NCI-H1694 treated with DMSO at 0.1 percent for 48 hours (cell line): ENCODE measurements at regions not wholly inside any gene's neighbourhood (a gene's known extent, or its start where the extent isn't known, plus 50 kb on each side); places are given as distances from the start of the nearest gene placed in this dataset.

Source experiments
- DNase-seq: peaks from one replicate; lab custom pipeline; 2025; lab: John Stamatoyannopoulos, UW

DNA sequence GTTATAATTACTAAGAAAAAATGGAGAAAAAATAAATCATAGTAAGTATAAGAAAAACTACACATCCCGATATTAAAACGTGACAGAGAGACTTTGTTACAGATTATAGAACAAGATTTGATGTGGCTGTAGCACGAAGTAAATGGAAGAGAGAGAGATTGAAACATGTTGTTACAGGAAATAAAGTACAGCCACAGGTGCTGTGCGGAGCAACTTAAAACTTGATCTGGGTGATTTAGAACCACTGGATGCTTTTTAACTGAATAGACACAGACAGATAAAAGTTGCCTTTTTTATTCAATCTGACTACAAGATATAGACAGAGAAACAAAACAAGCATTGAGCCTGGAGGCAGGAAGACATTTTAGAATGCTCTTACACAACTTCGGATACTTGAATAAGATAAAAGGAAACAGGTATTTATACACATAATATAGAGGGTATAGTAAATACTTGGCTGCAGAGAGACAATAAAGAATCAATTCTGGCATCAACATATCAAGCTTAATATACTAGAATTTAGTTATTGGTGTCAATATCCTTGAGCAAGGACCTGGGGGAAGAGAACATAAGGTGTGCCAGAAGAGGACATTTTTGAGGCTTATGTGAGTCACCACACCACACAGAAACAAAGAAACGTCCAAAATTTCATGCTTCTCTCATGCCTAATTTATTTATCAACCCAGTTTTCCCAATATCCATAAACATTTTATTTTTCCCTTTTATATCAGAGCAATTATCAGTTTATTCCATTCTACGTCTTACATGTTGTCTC lies 548.5 kb downstream of the SLITRK1 start:
- DNase-seq, result no peak

DNA sequence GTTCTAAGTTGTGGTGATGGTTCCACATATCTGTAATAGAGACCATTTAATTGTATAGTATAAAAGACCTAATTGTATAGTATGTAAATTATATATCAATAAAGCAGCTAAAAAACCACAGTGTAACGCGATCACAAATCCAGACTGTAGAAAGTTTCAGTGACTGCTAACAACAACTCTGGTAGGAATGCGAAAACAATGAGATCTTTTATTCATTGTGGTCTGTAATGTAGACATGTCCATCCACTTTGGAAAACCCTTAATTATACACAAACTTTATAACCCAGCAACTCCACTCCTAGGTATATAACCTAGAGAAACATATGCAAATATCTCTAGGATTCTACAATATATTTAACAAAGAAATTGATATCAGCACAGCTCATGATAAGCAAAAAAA lies 549.5 kb downstream of the SLITRK1 start:
- no peak for DNase-seq

DNA sequence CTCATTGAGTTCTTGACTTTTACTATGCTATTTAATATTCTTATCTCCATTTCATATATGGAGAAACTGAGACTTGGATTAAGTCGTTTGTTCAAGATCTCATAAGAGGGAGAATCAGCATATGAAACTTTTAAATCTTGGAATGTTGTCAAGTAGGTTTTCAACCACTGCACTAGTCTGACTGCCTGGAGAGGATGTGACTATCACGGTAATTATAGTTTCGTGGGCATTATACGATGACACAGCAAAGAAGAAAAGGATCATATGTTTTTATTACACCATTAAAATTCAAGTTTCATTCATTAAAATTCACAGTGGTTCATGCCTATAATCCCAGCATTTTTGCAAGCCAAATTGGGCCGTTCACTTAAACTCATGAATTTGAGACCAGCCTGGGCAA lies 555.2 kb downstream of the SLITRK1 start:
- no peak for DNase-seq

DNA sequence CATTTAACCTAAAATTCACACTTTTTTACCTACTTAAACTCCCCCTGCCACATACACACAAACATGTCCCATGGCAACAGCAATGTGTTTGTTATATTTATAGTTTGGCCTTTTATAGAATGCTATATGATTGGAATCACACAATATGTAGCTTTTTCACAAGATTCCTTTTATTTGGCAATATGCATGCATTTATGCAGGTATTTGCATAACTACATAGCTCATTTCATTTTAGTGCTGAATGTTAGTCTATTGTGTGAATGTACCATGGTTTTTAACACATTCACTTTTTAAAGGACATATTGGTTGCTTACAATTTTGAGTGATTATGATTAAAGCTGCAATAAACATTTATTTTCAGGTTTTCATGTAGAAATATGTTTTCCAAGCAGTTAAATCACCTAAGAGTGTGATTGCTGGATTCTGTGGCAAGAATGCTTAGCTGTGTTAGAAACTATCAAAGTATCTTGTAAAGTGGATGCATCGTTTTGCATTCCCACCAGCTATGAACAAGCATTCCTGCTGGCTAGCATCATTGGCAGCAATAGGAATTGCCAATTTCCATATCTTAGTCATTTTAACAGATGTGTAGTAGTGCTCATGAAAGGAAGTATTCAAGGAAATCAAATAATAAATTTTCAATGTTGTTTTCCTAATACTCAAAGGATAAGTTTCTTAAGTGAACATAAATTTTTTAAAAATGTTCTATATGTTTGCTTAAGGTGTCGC lies 557.0 kb downstream of the SLITRK1 start:
- no peak for DNase-seq

DNA sequence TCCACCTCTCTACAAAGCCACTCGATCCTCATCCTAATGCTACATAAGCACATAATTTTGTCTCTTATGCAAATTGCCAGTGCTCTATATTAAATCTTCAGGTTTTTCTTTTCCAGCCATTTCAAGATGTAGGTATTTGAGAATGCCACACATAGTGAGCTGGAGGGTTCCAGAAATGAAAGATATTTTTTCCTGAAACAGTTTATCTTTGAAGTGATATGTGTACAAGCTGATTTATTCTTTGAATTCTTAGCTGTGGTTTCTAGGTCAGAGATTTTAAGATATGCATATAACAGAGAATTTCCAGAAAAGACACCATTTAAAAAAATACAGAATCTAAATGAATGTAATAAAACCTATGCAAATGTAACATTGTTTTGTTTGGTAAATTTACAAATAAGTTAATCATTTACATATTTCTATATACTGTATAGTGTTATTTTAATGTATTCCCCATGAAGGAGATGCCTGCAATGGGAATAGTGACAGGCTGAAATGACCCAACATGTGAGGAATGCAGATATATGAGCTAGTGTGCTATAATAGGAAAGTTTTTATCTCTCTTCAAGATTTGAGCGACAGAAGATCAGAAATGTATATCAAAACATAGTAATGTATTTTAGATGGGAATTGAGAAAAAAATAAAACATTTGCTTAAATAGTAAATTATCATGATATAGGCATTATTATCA lies 570.2 kb downstream of the SLITRK1 start:
- DNase-seq, result no peak

DNA sequence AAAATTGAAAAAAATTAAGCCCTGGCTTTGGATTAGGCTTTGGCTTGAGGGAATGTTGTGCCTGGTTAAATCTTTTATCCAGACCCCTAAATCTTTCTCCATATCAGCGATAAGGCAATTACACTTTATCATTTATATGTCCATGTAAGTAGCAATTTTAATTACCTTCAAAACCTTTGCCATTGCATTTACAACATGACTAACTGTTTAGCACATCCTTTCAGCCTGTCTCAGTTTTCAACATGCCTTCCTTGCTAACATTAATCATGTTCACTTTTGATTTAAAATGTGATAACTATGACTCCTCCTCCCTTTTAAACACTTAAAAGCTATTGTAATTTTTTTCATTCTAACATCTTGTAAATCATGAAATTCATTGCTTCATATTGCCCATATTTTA lies 583.7 kb downstream of the SLITRK1 start:
- no peak for DNase-seq

DNA sequence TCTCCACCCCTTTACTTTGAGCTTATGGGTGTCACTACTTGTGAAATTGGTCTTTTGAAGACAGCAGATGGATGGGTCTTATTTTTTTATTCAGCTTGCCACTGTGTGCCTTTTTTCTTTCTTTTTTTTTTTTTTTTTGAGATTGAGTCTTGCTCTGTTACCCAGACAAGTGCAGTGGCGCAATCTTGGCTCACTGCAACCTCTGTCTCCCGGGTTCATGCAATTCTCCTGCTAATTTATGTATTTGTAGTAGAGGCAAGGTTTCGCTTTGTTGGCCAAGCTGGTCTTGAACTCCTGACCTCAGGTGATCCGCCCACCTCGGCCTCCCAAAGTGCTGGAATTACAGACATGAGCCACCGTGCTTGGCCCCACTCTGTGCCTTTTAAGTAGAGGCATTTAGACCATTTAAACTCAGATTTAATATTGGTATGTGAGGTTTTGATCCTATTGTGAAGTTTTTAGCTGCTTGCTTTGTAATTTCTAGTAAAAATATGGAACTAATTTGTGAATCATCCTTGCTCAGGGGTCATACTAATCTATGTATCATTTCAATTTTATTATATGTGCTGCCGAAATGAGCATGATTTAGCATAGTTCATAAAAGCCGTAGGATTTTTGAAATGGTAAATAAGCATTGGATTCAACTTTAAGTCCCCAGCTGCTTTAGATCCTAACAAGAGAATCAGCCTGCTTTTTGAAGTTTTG lies 584.5 kb downstream of the SLITRK1 start:
- DNase-seq, result no peak

DNA sequence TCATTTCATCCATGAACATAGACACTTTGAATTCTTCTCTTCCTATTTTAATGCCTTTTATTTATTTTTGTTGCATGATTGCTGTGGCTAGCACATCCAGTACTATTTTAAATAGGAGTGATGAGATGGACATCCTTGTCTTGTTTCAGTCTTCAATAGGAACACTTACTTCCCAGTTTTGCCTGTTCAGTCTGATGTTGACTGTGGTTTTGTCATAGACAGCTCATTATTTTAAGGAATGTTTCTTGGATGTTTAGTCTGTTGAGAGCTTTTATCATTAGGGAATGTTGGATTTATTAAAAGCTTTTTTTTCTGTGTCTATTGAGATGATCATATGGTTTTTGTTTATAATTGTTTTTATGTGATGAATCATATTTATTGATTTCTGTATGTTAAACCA lies 586.6 kb downstream of the SLITRK1 start:
- no peak for DNase-seq

DNA sequence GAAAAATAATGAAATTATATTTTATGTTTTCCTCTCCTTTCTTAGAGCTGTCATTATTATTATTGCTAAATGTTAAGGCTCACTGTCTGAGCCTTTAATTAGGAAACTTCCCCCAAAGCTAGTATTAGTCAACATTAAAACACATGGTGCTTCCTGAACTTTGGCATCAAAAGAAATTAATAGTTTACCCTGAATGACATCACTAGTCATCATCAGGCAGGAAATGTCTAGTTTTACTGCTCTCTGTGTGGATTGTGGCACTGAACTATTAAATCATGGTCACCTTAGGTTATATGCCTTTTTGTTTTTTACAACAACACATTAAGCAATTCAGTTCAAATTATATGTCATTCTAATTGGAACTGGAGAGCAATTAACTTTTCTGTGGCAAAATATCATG lies 595.5 kb downstream of the SLITRK1 start:
- DNase-seq, result no peak

DNA sequence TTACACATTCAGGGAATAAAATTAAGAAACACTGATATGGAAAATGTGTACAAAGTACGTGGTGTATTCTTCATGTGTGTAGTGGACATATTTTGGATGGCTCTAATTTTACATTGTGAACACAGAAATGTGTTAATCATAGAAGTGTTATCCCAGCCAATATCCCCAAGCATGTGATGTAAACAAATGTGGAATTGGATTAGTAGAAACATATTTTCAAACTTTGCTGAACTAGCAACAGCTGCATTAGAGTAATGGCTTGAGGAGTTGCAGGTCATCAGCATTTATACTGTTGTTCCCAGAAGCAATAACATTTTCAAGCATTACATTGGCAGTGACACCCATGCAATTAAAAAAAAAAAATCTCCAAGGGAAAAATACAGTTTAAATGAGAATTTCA lies 600.6 kb downstream of the SLITRK1 start:
- no peak for DNase-seq

DNA sequence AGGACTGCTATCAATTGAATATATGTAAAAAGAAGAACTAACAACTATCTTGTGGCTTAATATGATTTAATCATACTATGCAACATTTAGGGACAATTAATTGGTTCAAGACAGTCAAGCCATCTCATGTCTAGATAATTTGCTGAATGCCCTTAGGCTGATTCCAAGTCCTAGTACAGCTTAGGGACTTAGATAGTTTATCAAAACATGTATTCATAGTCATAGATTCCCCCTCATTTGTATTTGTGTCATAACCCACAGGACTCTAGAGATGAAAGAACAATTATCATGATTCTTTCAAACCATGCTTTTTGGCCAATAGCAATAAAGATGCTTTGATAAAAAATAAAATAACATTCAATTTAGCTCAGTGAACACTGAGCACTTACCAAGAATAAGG lies 607.6 kb downstream of the SLITRK1 start:
- no peak for DNase-seq

DNA sequence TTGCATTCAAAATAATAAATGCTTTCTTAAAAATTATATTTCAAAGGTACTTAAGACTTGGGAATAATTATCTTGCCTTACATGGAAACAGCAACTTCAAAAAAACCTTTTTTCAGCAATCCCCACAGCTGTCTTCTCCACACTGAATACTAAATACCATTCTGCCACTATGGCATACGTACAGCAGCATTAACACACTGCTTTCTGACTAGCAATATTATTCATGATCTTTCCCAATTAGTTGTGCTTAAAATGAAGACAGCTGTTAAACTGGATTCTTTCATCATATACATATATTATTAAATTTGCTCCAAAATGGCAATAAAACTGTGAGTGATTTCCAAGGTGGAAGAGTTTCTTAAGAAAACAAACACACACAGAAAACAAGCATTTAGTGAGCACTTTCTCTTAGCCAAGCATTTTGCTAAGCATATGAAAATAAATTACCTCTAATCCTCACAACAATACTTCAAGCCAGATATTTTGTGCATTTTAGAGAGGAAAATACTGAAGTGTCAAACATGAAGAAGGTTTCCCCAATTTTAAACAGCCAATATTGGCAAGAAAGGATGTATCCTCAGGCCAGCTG lies 609.5 kb downstream of the SLITRK1 start:
- no peak for DNase-seq

DNA sequence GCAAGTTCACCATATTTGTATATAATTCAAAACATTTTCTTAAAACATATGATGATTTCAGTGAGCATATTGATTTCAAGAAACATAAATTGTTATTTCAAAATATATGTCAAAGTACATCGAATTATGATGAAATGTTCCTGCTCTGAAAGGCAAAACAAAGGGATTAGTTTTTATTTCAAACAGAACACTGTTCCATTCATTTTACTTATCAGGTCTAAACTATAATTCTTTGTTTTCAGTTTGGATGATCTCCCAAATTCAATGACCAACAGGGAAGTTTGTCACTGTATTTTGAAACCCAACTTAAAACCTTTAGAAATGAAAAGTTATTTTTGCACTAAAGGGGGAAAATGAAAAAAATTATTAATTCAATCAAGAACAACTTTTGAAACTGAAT lies 610.2 kb downstream of the SLITRK1 start:
- no peak for DNase-seq

DNA sequence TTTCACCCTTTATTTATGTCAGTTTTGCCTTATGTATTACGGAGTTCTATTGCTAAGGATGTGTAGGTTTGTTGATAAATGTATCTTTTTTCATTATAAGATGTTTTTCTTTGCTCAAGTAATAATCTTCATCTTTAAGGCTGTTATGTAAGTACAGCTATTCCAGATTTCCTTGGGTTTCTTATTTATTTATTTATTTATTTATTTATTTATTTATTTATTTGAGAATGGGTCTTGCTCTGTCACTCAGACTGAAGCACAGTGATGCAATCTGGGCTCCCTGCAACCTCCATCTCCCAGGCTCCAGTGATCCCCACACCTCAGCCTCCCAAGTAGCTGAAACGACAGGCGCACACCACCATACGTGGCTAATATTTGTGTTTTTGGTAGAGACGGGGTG lies 617.0 kb downstream of the SLITRK1 start:
- DNase-seq, result no peak

DNA sequence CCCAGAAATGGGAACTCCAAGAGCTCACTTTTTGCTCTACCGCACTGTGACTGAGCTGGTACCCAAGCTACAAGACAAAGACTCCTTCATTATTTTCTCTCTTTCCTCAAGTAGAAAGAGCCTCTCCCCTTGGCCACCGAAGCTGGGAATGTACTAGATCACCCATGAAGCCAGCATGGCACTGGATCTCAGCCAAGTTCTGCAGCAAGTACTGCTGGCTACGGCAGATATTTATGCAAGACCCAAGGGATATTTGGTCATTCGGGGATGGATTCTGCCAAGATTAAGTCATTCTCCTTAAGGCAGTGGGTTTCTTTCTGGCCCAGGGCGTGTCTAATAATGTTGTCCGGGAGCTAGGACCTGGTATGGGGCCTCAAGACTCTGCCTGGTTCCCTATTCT lies 633.5 kb downstream of the SLITRK1 start:
- no peak for DNase-seq

DNA sequence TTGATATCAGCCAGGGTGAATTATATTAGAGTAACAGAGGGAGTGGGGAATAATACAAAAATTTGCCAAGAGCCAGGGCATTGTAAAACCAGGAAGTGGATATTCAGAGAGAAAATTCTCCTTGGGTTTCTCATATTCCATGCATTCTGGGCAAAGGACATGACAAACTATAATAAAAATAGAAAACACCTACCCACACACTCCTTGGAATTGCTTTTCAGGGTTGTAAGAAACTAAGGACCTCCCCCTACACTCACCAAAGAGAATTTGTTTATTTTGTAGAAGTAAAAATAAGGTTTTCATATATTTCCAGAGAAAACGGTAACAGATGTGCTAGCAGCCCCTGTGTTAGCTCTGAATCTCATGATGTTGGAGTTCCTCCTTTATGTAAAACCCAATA lies 649.6 kb downstream of the SLITRK1 start:
- no peak for DNase-seq

DNA sequence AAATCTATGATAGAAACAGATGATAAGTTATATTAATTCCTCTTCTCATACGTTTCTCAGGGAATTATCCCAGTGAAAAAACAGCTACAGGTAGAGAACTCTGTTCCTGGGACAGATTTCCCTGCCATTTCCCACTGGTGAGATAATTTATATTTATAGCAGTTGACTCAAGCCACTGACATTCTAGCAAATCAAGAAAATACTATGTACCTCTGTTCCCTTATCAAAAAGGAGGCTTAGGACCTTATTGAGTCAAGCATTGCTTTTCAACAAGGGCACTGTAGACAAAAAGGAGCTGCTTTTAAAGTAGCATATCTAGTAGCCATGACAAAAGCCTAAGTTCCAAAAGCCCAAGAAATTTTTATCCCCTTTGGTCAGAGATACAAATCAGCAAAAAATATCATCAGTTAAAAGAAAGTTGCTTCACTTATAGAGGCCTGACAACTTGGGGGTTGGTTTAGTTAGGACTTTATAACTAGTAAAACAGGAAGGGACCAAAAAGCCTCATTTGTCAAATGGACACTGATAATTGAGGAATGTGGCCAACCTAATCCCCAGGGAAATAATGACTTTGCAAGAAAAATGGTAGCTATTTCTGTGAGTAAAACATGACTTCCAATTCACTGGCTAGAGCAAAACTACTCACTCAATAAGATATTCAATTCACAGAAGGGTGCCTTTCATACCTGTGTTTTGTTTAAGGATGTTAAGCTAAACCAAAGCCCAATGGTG lies 652.5 kb downstream of the SLITRK1 start:
- no peak for DNase-seq

DNA sequence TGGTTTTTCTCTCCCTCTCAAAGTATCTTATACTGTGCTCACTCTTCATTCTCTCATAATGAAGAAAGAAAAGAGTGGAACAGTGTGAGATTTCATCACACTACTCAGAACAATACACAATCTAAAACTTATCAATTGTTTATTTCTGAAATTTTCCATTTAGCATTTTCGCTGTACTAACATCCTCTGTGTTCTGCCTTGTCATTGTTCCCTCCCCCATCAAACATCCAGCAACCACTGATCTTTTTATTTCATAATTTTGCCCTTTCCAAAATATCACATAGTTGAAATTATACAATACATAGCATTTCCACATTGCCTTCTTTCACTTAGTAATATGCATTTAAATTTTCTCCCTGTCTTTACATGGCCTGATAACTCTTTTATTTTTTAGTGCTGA lies 658.7 kb downstream of the SLITRK1 start:
- no peak for DNase-seq

DNA sequence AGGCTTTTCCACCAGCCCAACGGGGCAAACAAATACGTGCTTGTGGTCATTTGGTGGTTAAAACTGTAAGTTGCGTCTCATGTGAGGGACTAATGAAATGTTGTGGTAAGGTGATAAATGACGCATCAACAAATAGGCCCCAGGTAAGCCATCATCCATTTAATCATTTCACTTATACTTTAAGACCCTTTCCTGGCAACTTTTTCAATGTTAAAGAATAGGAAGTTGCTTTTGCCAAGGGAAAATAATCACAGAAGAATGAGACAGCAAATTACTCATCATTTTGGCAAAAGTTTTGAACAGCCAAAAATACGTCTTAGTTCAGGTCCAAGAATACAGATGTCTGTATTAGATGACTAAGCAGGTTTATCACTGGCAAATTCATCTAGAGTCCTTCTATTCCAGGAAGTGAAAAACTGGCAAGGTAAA lies 660.4 kb downstream of the SLITRK1 start:
- no peak for DNase-seq

DNA sequence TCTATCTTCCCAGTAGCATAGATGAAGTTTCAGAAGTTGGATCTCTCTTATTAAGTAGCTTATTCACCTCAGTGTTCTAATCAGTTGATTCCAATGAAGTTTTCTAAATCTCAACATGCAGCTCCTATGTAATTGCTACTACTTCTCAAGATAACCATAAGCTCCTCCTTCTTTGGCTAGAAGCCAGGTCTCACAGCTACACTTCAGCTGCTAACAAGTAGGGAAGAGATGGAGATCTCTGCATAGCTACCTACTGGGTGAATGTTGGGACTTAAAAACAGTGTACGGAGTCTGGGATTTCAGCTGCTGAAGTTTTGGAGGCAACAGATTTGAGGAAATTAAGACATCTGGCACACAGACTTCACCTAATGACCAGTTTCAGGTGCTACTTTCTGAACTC lies 661.0 kb downstream of the SLITRK1 start:
- DNase-seq, result no peak

DNA sequence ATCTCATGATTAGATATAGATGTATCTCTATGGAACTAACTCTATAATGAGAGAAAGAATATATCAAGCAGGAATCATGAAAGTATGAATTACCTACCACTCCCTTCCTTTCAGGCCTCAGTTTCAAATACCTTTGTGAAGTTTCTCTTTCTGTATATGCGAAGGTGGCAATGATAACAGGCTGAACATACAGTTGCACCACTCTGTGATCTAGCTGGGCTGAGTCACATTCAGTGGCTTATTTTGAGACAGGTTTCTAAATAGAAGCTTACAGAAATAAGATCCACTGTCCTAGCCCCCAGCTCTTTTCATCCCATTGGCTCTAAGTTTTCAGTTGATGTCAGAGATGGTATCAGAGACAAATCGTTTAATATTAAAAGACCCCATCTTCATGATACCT lies 662.0 kb downstream of the SLITRK1 start:
- no peak for DNase-seq
